B cell (primary cell): ENCODE measurements at regions not wholly inside any gene's neighbourhood (a gene's known extent, or its start where the extent isn't known, plus 50 kb on each side); places are given as distances from the start of the nearest gene placed in this dataset.
A peak's percentile ranks its signal among the peaks of the same experiment; 100 is the strongest.

Experiments
- ATAC-seq: fragments of 200-7000 bp; cut with Tn5 transposase; one replicate; pipeline ENCODE4 v1.10.0; 2021; ENCODE audit warnings: low read depth, mild to moderate bottlenecking, moderate number of reproducible peaks, moderate library complexity
- CTCF ChIA-PET: fragments of 350-600 bp; sonication (Branson Sonifier 250); formaldehyde crosslinking; loops from one replicate; lab custom pipeline; 2021; ENCODE audit warnings: antibody characterized with exemption, inconsistent platforms; lab: Charles Lee
- POLR2A ChIA-PET: fragments of 350-600 bp; sonication (Branson Sonifier 250); formaldehyde crosslinking; loops from one replicate; lab custom pipeline; 2021; ENCODE audit warnings: antibody characterized with exemption; lab: Charles Lee
- DNase-seq: peaks from one replicate; pipeline ENCODE4 v3.0.0; 2013
- H2AFZ ChIP-seq: 2 replicates; pipeline ENCODE4 v1.6.1; 2012; ENCODE audit warnings: mild to moderate bottlenecking, low read depth, low read length; ENCODE audit not compliant: insufficient read depth, poor library complexity, severe bottlenecking
- H3K27ac ChIP-seq, 2 donors: 1 replicate in 1 of 2; 2 replicates in 1 of 2; pipeline ENCODE4 v1.5.1; 2012 to 2013; ENCODE audit warnings: low read length in 2 of 2, mild to moderate bottlenecking in 2 of 2, moderate library complexity in 1 of 2
- H3K27me3 ChIP-seq, 4 experiments: fragments of 200-600 bp in 1 of 4; sonication (generic) in 1 of 4; replicated peaks in 1 of 4; 1 replicate in 2 of 4; 2 replicates in 2 of 4; pipeline versions ENCODE4 v1.6.1 to v1.7.0; 2013 to 2016; ENCODE audit warnings: low read length in 3 of 4, mild to moderate bottlenecking in 2 of 4, mixed read lengths in 1 of 4, moderate library complexity in 1 of 4; ENCODE audit not compliant: insufficient read depth in 4 of 4, control insufficient read depth in 3 of 4; ENCODE audit errors: control extremely low read depth in 1 of 4
- H3K36me3 ChIP-seq, 2 experiments: replicated peaks in 1 of 2; 1 replicate in 1 of 2; 2 replicates in 1 of 2; pipeline versions ENCODE4 v1.6.1 to v1.7.1; 2013; ENCODE audit warnings: low read length in 1 of 2; ENCODE audit not compliant: insufficient read depth in 2 of 2, control insufficient read depth in 1 of 2; ENCODE audit errors: control extremely low read depth in 1 of 2, extremely low read depth in 1 of 2
- H3K4me1 ChIP-seq, 2 donors: fragments of 200-600 bp in 1 of 2; sonication (generic) in 1 of 2; 1 replicate in 1 of 2; 2 replicates in 1 of 2; pipeline versions ENCODE4 v1.5.1 to v1.6.1; 2013 to 2017; ENCODE audit warnings: low read length in 2 of 2; ENCODE audit not compliant: control insufficient read depth in 2 of 2, insufficient read depth in 2 of 2
- H3K4me2 ChIP-seq: replicated peaks from 2 replicates; pipeline ENCODE3; 2012; ENCODE audit warnings: mild to moderate bottlenecking, low read depth, low read length; ENCODE audit not compliant: poor library complexity, severe bottlenecking
- H3K4me3 ChIP-seq, 5 experiments: fragments of 200-600 bp in 1 of 5; sonication (generic) in 1 of 5; 1 replicate in 3 of 5; 2 replicates in 2 of 5; pipeline versions ENCODE4 v1.5.1 to v1.7.0; 2011 to 2016; ENCODE audit warnings: low read length in 4 of 5, mild to moderate bottlenecking in 4 of 5, low read depth in 2 of 5, control low read depth in 1 of 5, moderate library complexity in 1 of 5; ENCODE audit not compliant: insufficient read depth in 1 of 5; ENCODE audit errors: control extremely low read depth in 1 of 5, extremely low read depth in 1 of 5
- H3K79me2 ChIP-seq: fragments of 200-600 bp; sonication (generic); one replicate; pipeline ENCODE4 v1.6.0; 2016; ENCODE audit warnings: low read length; ENCODE audit not compliant: control insufficient read depth, insufficient read depth
- H3K9ac ChIP-seq: fragments of 200-600 bp; sonication (generic); 2 replicates; pipeline ENCODE4 v1.6.1; 2017; ENCODE audit warnings: mild to moderate bottlenecking, low read length, moderate library complexity
- H3K9me3 ChIP-seq, 3 donors: one replicate each; pipeline versions ENCODE4 v1.6.1 to v1.7.1; 2013; ENCODE audit warnings: low read length in 2 of 3; ENCODE audit not compliant: control insufficient read depth in 2 of 3, insufficient read depth in 1 of 3; ENCODE audit errors: control extremely low read depth in 1 of 3
- H4K20me1 ChIP-seq: 2 replicates; pipeline ENCODE4 v1.6.0; 2012; ENCODE audit warnings: mild to moderate bottlenecking, low read length; ENCODE audit not compliant: insufficient read depth, control insufficient read depth, poor library complexity, severe bottlenecking
- H3K27ac Mint-ChIP-seq: one replicate; pipeline ENCODE4 v1.8.0; 2021; ENCODE audit warnings: mixed read lengths
- H3K27me3 Mint-ChIP-seq: one replicate; pipeline ENCODE4 v1.8.0; 2021; ENCODE audit warnings: mixed read lengths
- H3K4me1 Mint-ChIP-seq: one replicate; pipeline ENCODE4 v1.8.0; 2021; ENCODE audit warnings: mixed read lengths
- H3K4me3 Mint-ChIP-seq: one replicate; pipeline ENCODE4 v1.8.0; 2021; ENCODE audit warnings: mixed read lengths
- H3K9me3 Mint-ChIP-seq: one replicate; pipeline ENCODE4 v1.8.0; 2022; ENCODE audit warnings: mixed read lengths; ENCODE audit not compliant: insufficient read depth
- CTCF ChIP-seq: fragments of 200-600 bp; IDR thresholded peaks from one replicate; pipeline ENCODE4 v1.8.0; 2022; ENCODE audit warnings: antibody characterized with exemption, mild to moderate bottlenecking
- EZH2 ChIP-seq: IDR thresholded peaks from 2 replicates; pipeline ENCODE4 v1.6.1; 2012; ENCODE audit warnings: borderline replicate concordance, low read depth, mild to moderate bottlenecking, moderate library complexity, low read length; ENCODE audit not compliant: insufficient read depth, poor library complexity, severe bottlenecking
- WGBS: methylation state at CpG from one replicate; pipeline ENCODE4 v1.1.5; 2013; ENCODE audit warnings: missing lambda C conversion rate; ENCODE audit not compliant: insufficient coverage; 5-methylcytosine and 5-hydroxymethylcytosine counted together
- intact Hi-C: fragments of 100-400 bp; cut with micrococcal nuclease; formaldehyde crosslinking; loops from one replicate; pipeline ENCODE4 v1.10.0; 2022

DNA sequence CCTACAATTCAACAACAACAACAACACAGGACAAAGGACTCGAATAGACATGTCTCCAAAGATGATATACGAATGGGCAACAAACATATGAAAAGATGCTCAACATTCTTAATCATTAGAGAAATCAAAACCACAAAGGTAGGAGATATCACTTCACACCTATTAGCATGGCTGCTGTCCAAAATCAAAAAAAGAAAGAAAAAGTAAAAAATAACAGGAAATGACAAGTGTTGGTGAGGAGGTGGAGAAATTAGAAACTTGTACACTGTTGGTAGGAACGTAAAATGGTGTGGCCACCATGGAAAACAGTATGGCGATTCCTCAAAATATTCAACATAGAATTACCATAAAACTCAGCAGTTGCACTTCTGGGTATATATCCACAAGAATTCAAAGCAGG lies 312.3 kb upstream of the STT3B start:
- ATAC-seq (no peak), DNase-seq (no peak)
- H3K9me3 Mint-ChIP-seq = no peaks in the 10 kb centered on the region
- POLR2A ChIA-PET = no interaction called here
- H3K4me3 Mint-ChIP-seq = no peak overlapping the region
- H3K27ac ChIP-seq = no peak overlapping the region
- no peak overlapping the region for H2AFZ ChIP-seq
- intact Hi-C loops = loop anchor here (10.0 kb wide), 1 partner anchor 616 kb away; the partner anchor contains the start of gene TGFBR2
- no peaks in the 10 kb centered on the region for H3K9me3 ChIP-seq
- H3K27me3 Mint-ChIP-seq = no peaks in the 10 kb centered on the region
- no peak overlapping the region for H3K4me2 ChIP-seq
- CTCF ChIA-PET = no interaction called here
- no peaks in the 10 kb centered on the region for H3K27me3 ChIP-seq
- no peaks in the 10 kb centered on the region for H3K79me2 ChIP-seq
- no peaks in the 10 kb centered on the region for H4K20me1 ChIP-seq
- TF ChIP-seq EZH2 (no peak), CTCF (no peak)
- H3K27ac Mint-ChIP-seq = no peak overlapping the region
- H3K4me3 ChIP-seq = no peak overlapping the region
- H3K4me1 Mint-ChIP-seq = peaks cover 25% of the 10 kb centered on the region
- no peaks in the 10 kb centered on the region for H3K36me3 ChIP-seq
- no peak overlapping the region for H3K9ac ChIP-seq
- H3K4me1 ChIP-seq = peaks cover 26 to 33% of the 10 kb centered on the region in 2 donors
- 80% methylated on average over 1 of the region's 4 CpGs for WGBS

- TF ChIP-seq CTCF (no peak), EZH2 (no peak)
- Mint-ChIP-seq H3K27ac (peak overlapping the region; percentile 8), H3K9me3 (no peaks in the 10 kb centered on the region), H3K4me1 (peaks cover 50% of the 10 kb centered on the region), H3K4me3 (no peak overlapping the region), H3K27me3 (no peaks in the 10 kb centered on the region)
- POLR2A ChIA-PET = no interaction called here
- H4K20me1 ChIP-seq = no peaks in the 10 kb centered on the region
- intact Hi-C loops = loop anchor here (10.0 kb wide), 1 partner anchor 618 kb away; the partner anchor contains the start of gene TGFBR2
- no peaks in the 10 kb centered on the region for H3K27me3 ChIP-seq
- DNase-seq (no peak), ATAC-seq (no peak)
- peak overlapping the region; percentile 30 for H2AFZ ChIP-seq
- H3K27ac ChIP-seq = no peak overlapping the region
- H3K9ac ChIP-seq = no peak overlapping the region
- H3K4me2 ChIP-seq = peak overlapping the region; percentile 25
- H3K4me3 ChIP-seq = no peak overlapping the region
- H3K4me1 ChIP-seq = peaks cover 49 to 59% of the 10 kb centered on the region in 2 donors
- no peaks in the 10 kb centered on the region for H3K36me3 ChIP-seq
- H3K79me2 ChIP-seq = no peaks in the 10 kb centered on the region
- CTCF ChIA-PET = no interaction called here
- H3K9me3 ChIP-seq = peaks cover 0 to 3% (median 0%) of the 10 kb centered on the region in 3 donors
- 40% methylated on average over 4 of the region's 4 CpGs for WGBS
Observed at GRCh38 chr3:31223278-31223677, 309.4 kb upstream of the STT3B start.
